HEK293T (cell line): ENCODE measurements at regions not wholly inside any gene's neighbourhood (a gene's known extent, or its start where the extent isn't known, plus 50 kb on each side); places are given as distances from the start of the nearest gene placed in this dataset.

Experiments used
- CTCF ChIA-PET: fragments of 350-600 bp; formaldehyde crosslinking; extraction: SDS; loops from one replicate; lab custom pipeline; 2021; ENCODE audit warnings: antibody characterized with exemption, inconsistent platforms; lab: Yijun Ruan, JAX
- POLR2A ChIA-PET: fragments of 350-600 bp; formaldehyde crosslinking; extraction: SDS; loops from one replicate; lab custom pipeline; 2020; ENCODE audit warnings: antibody characterized with exemption, inconsistent platforms; lab: Yijun Ruan, JAX
- DNase-seq: peaks from one replicate; pipeline ENCODE4 v3.0.0; 2012; ENCODE audit warnings: mixed read lengths; ENCODE audit errors: extremely low spot score
- ARNT ChIP-seq: fragments of 450-650 bp; IDR thresholded peaks from 2 replicates; pipeline ENCODE4 v1.6.1; 2017; ENCODE audit warnings: mild to moderate bottlenecking
- BHLHE40 ChIP-seq: fragments of 450-650 bp; IDR thresholded peaks from 2 replicates; pipeline ENCODE4 v1.6.1; 2016; ENCODE audit warnings: mild to moderate bottlenecking, moderate library complexity, borderline replicate concordance
- CTBP1 ChIP-seq: fragments of 450-650 bp; IDR thresholded peaks from 2 replicates; pipeline ENCODE4 v1.6.1; 2016; ENCODE audit warnings: borderline replicate concordance
- ELF4 ChIP-seq: fragments of 450-650 bp; IDR thresholded peaks from 2 replicates; pipeline ENCODE4 v1.6.1; 2017; ENCODE audit warnings: antibody characterized with exemption
- FOXA1 ChIP-seq: fragments of 450-650 bp; IDR thresholded peaks from 2 replicates; pipeline ENCODE4 v1.6.1; 2016; ENCODE audit warnings: mild to moderate bottlenecking
- FOXK2 ChIP-seq: fragments of 450-650 bp; IDR thresholded peaks from 2 replicates; pipeline ENCODE4 v1.6.1; 2016; ENCODE audit warnings: mild to moderate bottlenecking
- FOXM1 ChIP-seq: fragments of 450-650 bp; IDR thresholded peaks from 2 replicates; pipeline ENCODE4 v1.6.1; 2017; ENCODE audit warnings: mild to moderate bottlenecking, borderline replicate concordance
- HDGF ChIP-seq: fragments of 450-650 bp; IDR thresholded peaks from 2 replicates; pipeline ENCODE4 v1.6.1; 2017; ENCODE audit warnings: antibody characterized with exemption, borderline replicate concordance
- L3MBTL2 ChIP-seq: fragments of 450-650 bp; conservative IDR thresholded peaks from 2 replicates; pipeline ENCODE4 v1.6.1; 2016; ENCODE audit warnings: mild to moderate bottlenecking
- LEF1 ChIP-seq: fragments of 450-650 bp; IDR thresholded peaks from 2 replicates; pipeline ENCODE4 v1.6.1; 2017; ENCODE audit warnings: mild to moderate bottlenecking, borderline replicate concordance
- NFRKB ChIP-seq: fragments of 450-650 bp; IDR thresholded peaks from 2 replicates; pipeline ENCODE4 v1.6.1; 2016; ENCODE audit warnings: mild to moderate bottlenecking, moderate library complexity
- SP1 ChIP-seq: fragments of 450-650 bp; IDR thresholded peaks from 2 replicates; pipeline ENCODE4 v1.6.1; 2017
- SUZ12 ChIP-seq: fragments of 450-650 bp; IDR thresholded peaks from 2 replicates; pipeline ENCODE4 v1.6.1; 2016; ENCODE audit warnings: mild to moderate bottlenecking
- TARDBP ChIP-seq: fragments of 450-650 bp; IDR thresholded peaks from 2 replicates; pipeline ENCODE4 v1.6.1; 2016
- ZNF384 ChIP-seq: fragments of 450-650 bp; IDR thresholded peaks from 2 replicates; pipeline ENCODE4 v1.6.1; 2016
- TF ChIP-seq, protein P1 (sequence below): fragments of 450-650 bp; IDR thresholded peaks from 2 replicates; pipeline ENCODE4 v1.6.1; 2016

GRCh38 chr10:111158595-111158994 is 81.8 kb downstream of the ADRA2A start:
- no peak for DNase-seq
- no peak for TF ChIP-seq SUZ12
- TF ChIP-seq LEF1 = no peak
- TF ChIP-seq FOXA1 = no peak
- no peak for TF ChIP-seq TARDBP
- no peak for TF ChIP-seq L3MBTL2
- TF ChIP-seq, protein P1, sequence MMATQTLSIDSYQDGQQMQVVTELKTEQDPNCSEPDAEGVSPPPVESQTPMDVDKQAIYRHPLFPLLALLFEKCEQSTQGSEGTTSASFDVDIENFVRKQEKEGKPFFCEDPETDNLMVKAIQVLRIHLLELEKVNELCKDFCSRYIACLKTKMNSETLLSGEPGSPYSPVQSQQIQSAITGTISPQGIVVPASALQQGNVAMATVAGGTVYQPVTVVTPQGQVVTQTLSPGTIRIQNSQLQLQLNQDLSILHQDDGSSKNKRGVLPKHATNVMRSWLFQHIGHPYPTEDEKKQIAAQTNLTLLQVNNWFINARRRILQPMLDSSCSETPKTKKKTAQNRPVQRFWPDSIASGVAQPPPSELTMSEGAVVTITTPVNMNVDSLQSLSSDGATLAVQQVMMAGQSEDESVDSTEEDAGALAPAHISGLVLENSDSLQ = no peak
- no peak for TF ChIP-seq HDGF
- no peak for TF ChIP-seq FOXM1
- TF ChIP-seq ELF4 = no peak
- no peak for TF ChIP-seq ZNF384
- TF ChIP-seq ARNT = no peak
- TF ChIP-seq BHLHE40 = no peak
- TF ChIP-seq SP1 = no peak
- no peak for TF ChIP-seq NFRKB
- no peak for TF ChIP-seq CTBP1
- TF ChIP-seq FOXK2 = no peak
- ChIA-PET CTCF (no interaction called here), POLR2A (no interaction called here)

- ChIA-PET CTCF (no interaction called here), POLR2A (no interaction called here)
- TF ChIP-seq NFRKB (no peak), L3MBTL2 (no peak), SUZ12 (no peak), ELF4 (no peak), CTBP1 (no peak), ZNF384 (no peak), BHLHE40 (no peak)
- TF ChIP-seq, protein P1 = no peak
- no peak for DNase-seq
Observed at GRCh38 chr10:111161109-111161874, 84.5 kb downstream of the ADRA2A start.

- DNase-seq = no peak
- ChIA-PET POLR2A (no interaction called here), CTCF (no interaction called here)
- TF ChIP-seq, protein P1 = no peak
- TF ChIP-seq SUZ12 = no peak
Observed at GRCh38 chr10:111171183-111171582, 94.4 kb downstream of the ADRA2A start.

GRCh38 chr10:111175787-111176186 is 99.0 kb downstream of the ADRA2A start:
- DNase-seq = no peak
- CTCF ChIA-PET = no interaction called here
- no peak for TF ChIP-seq LEF1
- POLR2A ChIA-PET = no interaction called here

- ChIA-PET CTCF (no interaction called here), POLR2A (no interaction called here)
- DNase-seq = no peak
- TF ChIP-seq BHLHE40 (no peak), NFRKB (no peak), SUZ12 (no peak), FOXM1 (no peak), FOXA1 (no peak), ZNF384 (no peak), LEF1 (no peak), ARNT (no peak), CTBP1 (no peak), ELF4 (no peak), FOXK2 (no peak), L3MBTL2 (no peak), HDGF (no peak)
- TF ChIP-seq, protein P1 = no peak
Observed at GRCh38 chr10:111177379-111177778, 100.5 kb downstream of the ADRA2A start.

DNA sequence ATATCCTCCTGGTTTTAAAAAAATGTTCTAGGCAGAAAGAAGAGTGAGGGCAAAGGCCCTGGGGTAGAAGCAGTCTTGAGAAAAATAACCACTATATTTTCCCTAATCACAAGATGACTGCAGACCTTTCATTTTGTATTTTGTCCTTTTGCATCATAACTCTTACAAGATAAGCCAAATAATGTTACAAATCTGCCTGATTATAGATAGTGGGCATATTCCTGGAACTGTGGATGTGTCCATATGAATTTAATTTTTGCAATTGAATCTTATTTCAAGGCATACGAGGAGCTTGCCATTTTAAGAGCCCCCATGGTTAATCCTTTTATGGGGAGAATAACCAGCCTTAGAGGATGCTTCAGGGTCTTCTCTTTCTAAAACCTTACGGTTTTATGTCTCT is 102.7 kb downstream of the ADRA2A start:
- TF ChIP-seq SP1 (no peak), LEF1 (no peak), SUZ12 (no peak), FOXM1 (no peak), ZNF384 (no peak), CTBP1 (no peak), HDGF (no peak), BHLHE40 (no peak), L3MBTL2 (no peak), FOXA1 (no peak), ELF4 (no peak), NFRKB (no peak), TARDBP (no peak), FOXK2 (no peak)
- TF ChIP-seq, protein P1 = no peak
- POLR2A ChIA-PET = no interaction called here

More for the DNA sequence above, 102.7 kb downstream of the ADRA2A start:
- CTCF ChIA-PET = no interaction called here
- no peak for DNase-seq
